Stromal cell of bone marrow (primary cell): ENCODE measurements at regions not wholly inside any gene's neighbourhood (a gene's known extent, or its start where the extent isn't known, plus 50 kb on each side); places are given as distances from the start of the nearest gene placed in this dataset.
A peak's percentile ranks its signal among the peaks of the same experiment; 100 is the strongest.

Source experiments
- DNase-seq: peaks from one replicate; pipeline ENCODE4 v3.0.0-alpha.2; 2012; ENCODE audit warnings: low read depth

DNA sequence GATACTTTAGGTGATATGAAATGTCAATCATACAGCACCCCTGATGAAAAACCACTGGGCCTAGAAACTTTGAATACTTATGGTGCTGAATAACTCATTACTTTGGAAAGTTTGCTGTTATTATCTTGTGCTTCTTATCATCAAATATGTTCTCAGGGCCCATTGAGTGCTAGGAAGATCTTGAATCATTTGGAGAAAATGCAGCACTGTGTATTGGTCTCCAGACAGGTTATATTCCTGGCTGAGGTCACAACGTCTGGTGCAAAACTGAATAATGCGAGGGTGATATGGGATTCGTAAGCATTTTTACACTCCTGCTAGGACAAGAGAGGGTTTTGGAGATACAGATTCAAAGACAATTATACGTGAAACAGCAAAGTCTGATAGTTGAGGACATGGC, 249.4 kb upstream of the TNC start:
- no peak for DNase-seq

DNA sequence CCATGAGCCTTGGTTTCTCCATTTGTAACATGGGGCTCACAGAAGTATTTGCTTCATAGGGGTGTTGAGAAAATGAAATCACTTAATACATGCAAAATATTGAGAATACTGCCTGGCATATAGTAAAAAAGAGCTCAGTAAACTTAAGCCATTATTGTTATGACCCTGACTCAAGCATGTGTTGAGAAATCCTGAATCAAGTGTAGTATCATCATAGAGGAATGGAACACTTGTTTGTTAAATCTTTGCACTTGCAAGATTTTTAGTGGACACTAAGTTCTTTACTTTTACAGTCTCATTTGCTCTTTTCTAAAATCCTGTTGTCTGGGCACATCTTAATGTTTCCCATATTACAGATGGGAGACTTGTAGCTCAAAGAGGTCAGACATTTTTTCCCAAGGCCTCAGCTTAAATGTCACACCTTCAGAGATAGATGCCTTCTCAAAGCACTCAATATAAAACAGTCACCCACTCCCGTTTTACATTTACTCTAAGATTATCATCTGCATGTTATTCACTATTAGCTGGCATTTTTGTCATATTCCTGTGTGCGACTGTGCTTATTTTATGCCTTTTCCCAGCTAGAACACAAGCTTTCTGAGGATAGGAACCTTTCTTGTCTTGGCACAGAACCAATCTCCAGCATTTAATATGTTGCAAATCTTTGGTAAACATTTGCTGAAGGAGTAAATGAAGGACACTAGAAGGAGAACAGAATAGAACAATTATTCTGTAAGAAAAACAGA, 250.0 kb upstream of the TNC start:
- peak; percentile 43 for DNase-seq

DNA sequence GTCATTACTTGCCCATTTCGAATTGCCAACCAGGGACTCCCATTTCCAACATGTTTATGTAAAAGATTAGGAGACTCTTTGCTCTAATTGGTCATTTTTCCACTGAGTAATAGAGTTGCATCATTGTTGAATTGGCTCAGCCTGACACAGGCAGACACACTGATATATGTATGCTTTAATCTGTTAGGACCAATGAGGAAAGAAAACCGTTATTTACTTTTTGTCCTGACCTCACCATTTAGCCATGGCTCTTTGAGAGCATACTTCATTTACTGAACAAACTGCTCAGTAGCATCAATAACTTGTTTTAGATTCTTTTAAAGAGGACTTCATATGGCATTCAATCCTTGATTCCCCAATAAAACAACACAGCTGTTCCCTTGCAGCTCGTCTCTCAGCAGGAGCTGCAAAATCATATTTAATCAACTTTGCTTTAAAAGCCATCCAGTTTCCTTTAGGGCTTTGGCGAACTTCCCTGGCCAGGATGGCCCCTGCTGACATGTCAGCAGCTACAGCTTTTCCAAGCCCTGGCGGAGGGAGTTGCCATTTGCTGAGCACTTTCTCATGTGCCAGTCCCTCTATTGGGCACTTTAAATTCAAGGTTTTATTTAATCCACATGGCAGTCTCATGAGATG, 251.5 kb upstream of the TNC start:
- peak; percentile 50 for DNase-seq

GRCh38 chr9:115373000-115373709, 255.2 kb upstream of the TNC start:
- peak; percentile 84 for DNase-seq

DNA sequence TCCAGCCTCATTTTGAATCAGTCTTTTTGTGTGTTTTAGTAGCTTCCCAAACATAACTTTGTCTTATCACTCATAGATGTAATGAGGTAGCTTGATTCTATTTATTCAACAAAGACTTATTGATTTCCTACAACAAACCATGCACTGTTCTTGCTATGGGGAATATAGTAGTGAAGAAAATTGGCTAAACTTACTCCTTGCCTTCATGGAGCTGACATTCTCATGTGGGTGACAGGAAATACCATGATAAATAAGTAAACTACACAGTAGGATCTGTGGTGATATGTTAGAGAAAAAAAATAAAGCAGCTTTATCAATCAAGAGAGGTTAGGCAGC, 255.7 kb upstream of the TNC start:
- no peak for DNase-seq

DNA sequence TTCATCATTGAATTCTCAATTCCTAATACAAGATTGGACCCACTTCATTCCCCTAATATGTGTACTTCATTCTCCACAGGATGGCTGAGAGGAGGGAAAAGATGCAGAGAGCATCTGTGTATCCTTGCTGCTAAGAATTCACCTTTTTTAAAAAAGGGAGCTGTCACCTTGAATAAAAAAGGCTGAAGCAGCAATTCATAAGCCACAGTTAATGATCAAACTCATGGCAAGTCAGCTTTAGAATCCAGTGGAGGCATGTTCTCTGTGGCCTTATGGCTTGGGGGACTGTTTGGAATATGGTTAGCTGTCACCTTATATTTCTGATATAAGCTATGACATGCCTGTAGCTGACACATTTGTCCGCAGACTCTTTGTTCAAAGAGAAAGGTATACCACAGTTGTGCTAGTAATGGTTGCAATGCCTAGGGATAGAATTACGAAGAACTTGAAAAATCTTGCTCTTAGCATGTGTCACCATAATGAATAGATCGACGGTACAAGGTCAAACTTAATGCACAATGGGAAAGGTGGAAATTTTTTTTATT, 256.8 kb upstream of the TNC start:
- no peak for DNase-seq

DNA sequence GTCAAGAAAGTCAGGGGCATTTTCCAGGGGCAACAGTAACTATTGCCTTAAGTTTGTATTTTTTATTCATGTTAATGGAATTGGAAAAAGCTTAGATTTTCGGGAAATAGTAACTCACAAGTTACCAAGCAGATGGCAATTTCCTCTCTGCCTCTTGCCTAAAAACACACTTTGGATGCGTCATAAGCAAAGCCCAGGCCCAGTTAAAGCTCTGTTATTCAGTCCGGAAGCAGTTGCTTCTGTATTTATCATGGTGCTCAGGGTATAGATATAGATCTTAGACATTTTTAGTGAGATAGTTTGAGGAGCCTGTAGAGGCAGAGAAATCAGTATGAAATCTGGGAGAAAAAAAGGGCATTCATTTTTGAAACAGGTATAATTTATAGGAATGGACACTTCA, 260.3 kb upstream of the TNC start:
- no peak for DNase-seq

DNA sequence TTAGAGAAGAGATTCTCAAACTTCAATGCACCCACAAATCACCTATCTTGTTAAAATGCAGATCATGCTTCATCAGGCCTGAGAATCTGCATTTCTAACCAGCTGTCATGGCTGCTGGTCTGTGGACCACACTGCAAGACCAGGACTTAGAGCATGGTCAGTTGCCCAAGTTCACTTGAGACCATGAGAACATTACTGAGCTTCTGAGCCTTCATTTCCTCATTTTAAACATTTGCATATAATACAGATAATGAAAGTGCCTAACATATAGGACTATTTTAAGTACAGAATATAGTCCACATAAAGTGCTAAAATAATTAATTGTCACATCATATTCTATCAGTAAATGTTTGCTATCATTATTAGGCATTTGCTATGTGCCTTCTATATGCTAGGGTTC, 260.8 kb upstream of the TNC start:
- no peak for DNase-seq

GRCh38 chr9:115379719-115380118, 261.8 kb upstream of the TNC start:
- DNase-seq, result no peak

DNA sequence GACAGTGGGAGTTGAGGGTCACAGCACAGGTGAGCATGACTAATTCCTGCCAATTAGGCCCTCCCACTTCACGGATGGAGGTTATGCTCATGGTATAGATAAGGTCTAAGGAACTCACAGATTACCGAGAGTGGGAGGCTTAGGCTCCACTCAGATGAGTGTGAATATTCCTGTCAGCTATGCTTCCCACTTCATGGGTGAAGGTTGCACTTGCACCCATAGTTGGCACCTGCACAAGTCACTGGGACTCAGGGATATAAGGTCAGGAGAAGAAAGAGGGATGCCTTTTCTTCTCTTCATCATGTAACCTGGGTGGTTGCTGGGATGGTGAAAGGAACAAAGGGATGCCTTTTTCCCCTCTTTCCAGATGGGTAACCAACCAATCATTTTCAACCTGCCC, 264.9 kb upstream of the TNC start:
- DNase-seq, result no peak

DNA sequence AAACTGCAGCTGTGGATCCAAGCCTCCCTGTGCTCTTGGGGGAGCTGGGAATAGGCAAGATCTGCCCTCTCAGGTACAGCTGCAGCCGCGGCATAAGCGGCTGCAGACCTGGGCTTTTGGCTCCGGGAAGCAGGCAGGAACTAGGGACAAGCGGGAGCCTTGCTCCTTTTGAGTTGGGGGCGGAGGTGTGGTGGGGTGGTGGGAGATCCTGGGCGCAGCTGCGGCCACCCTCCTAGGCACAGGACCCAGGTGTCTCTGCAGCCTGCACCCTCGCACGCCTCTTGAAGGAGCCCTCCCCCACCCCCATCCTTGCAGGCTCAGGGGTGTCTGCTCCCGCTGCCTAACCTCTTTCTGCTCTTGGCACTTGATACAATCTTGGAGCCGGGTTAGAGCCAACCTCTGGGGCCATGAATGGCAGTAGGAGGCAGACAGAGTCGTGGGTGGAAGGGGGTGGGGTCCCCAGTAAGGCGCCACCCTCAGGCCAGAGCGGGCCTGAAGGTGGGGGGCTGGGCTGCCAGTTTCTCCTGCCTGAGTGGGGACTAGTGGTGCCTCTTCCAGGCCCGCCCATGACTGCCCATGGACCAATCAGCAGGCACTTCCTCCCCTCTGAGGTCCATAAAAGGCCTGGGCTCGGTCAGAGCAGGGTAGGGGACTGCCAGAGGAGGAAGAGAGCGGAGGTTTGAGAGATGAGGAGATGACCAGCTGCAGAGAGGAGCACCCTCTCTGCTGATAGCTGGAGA, 267.6 kb upstream of the TNC start:
- DNase-seq, result no peak

DNA sequence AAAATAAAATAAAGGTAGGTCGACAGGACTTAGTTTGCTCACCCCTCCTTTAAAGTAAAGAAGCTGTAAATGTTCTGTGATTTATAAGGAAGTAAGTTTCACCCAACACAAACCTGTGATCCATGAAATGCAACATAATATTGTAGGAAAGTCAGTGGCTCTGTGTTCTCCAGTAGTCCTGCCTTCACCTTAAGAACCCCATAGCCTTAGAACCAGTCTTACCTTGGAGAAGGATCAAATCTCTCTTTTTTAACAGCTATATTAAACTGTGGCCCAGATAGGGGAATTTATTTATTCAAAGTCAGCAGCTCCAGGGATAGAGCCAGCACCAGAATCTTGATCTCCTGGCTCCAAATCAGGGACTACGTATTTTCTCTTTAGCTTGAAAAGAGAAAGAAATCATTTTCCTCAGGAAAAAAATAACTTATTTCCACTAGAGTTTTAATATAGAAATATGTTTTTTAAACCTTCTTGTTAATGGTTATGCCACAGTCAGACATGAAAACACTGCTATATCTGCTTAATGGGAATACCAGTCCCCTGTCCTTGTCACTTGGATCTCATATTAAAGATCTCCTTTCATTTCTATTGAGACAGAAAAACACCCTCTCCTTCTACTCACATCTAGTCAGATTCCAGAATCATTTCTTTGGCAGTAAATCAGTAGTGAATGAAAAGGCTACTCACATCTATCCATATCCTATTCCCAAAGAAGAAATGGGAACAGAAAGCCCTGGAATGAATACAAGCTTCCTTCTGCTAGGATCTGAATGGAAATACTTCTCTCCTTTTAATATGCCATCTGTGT, 269.2 kb upstream of the TNC start:
- no peak for DNase-seq

GRCh38 chr9:115391168-115391825, 273.3 kb upstream of the TNC start:
- peak; percentile 60 for DNase-seq

DNA sequence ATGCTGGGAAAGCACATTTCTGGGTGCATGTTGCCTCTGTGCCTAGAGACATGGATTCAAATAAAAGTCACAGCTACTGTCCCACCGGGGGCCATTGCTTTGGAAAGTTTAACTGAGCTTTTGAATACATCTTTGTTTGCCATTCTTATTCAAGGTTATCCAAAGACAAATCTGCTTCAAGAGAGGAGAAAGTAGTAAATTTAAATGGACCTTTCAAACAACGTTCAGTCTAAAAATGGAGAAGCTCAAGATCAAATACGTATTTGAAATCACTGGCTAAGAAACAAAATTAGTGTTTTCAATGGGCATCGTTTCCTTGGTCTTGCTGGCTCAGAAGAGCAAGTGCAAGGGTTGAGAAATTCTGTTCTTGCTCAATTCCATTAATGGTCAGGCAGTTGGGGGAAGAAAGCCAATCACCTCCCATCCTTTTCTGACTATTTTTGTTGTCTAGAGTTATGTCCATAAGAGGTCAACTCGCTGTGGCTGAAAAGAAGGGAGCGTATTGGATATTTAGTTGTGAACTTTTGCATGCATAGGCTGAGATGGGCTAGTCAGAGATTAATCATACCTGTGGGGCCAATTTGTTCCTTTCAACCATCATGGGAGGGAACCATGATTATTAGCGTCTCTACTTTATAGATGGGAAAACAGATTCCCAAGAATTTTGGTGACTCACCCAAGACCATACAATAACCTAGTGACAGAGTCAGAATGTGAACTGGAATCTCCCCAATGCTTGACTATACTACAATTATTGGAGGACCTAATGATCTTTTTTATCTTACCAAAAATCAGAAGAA, 276.2 kb upstream of the TNC start:
- DNase-seq, result no peak

GRCh38 chr9:115395511-115396021, 277.6 kb upstream of the TNC start:
- DNase-seq, result no peak

GRCh38 chr9:115396071-115396529, 278.1 kb upstream of the TNC start:
- no peak for DNase-seq

DNA sequence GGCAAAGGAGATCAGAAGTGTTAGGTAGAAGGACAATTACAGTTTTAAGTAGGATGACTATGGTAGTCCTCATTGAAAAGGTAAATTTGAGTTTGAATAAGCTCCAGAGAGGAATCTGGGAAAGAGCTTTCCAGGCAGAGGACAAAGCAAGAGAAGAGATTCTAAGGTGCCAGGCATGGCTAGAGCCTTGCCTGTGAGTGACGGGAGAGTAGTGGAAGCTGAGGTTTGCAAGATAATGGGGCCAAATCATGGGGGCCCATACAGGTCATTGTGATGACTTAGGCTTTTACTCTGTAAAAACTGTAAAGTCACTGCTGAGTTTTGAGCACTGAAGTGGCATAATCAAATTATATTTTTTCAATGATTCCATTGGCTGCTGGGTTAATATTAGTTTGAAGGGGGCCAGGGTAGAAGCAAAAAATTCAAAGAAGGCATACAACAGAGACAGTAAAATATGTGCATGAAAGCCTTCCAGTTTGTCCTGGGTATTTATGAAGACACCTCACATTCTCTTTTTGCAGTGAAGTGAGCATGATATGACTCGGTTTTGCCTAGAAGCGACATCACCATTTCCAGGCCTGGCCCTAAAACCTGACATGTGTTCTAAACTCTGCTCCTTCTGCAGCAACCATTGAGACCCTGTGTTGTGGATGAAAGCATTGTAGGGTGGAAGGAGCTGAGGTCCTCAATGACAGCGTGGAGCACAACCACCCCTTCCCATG, 279.8 kb upstream of the TNC start:
- no peak for DNase-seq

DNA sequence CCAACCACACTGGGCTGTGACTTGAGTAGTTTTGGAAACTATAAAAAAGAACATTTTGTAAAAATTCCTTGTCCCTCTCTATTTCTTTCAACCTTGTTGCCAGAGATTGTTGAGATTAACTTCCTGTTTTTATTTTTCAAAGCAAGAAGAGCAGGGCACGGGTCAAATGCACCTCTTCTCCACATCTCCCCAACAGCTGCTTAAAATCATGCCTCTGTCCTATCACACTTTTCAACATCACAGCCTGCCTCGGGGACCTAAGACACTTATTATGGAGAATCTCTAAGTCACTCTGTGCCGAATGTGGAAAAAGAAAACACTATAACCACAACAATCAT, 280.3 kb upstream of the TNC start:
- DNase-seq, result no peak

GRCh38 chr9:115398996-115399395, 281.0 kb upstream of the TNC start:
- DNase-seq, result no peak
